ENCODE measurements at regions not wholly inside any gene's neighbourhood (a gene's known extent, or its start where the extent isn't known, plus 50 kb on each side); places are given as distances from the start of the nearest gene placed in this dataset.

DNA sequence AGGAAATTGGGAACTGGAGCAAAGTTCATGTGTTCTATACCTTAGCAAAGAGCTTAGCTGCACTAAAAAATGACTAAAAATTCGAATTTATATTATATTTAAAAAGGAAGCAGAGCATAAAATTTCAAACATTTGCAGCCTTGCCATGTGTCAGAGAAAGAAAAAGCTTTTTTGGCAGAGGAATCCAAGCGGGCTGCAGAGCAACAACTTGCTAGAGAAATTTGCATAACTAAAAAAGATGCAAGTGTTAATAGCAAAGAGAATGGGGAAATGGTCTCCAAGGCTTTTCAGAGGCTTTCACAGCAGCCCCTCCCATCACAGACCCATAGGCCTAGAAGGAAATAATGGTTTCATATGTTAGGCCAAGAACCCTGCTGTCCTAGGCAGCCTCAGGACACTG is 1315.9 kb downstream of the DSC3 start:
- TF ChIP-seq, protein P1, sequence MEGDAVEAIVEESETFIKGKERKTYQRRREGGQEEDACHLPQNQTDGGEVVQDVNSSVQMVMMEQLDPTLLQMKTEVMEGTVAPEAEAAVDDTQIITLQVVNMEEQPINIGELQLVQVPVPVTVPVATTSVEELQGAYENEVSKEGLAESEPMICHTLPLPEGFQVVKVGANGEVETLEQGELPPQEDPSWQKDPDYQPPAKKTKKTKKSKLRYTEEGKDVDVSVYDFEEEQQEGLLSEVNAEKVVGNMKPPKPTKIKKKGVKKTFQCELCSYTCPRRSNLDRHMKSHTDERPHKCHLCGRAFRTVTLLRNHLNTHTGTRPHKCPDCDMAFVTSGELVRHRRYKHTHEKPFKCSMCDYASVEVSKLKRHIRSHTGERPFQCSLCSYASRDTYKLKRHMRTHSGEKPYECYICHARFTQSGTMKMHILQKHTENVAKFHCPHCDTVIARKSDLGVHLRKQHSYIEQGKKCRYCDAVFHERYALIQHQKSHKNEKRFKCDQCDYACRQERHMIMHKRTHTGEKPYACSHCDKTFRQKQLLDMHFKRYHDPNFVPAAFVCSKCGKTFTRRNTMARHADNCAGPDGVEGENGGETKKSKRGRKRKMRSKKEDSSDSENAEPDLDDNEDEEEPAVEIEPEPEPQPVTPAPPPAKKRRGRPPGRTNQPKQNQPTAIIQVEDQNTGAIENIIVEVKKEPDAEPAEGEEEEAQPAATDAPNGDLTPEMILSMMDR (IDR thresholded peaks at IDR 0.05): no peak
- TF ChIP-seq MYC (IDR thresholded peaks at IDR 0.05; ENCODE audit: borderline replicate concordance, low read length): no peak
- TF ChIP-seq SMC3 (IDR thresholded peaks at IDR 0.05): no peak
- TF ChIP-seq MAZ (IDR thresholded peaks at IDR 0.05; ENCODE audit: borderline replicate concordance, low read depth, low read length): no peak
- TF ChIP-seq, protein P2, sequence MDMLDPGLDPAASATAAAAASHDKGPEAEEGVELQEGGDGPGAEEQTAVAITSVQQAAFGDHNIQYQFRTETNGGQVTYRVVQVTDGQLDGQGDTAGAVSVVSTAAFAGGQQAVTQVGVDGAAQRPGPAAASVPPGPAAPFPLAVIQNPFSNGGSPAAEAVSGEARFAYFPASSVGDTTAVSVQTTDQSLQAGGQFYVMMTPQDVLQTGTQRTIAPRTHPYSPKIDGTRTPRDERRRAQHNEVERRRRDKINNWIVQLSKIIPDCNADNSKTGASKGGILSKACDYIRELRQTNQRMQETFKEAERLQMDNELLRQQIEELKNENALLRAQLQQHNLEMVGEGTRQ (IDR thresholded peaks at IDR 0.05): no peak
- TF ChIP-seq RNF2 (IDR thresholded peaks at IDR 0.05; ENCODE audit: borderline replicate concordance, low read depth): no peak
- no peak for TF ChIP-seq EP300 (IDR thresholded peaks at IDR 0.05)
- no peak for TF ChIP-seq POLR2A (IDR thresholded peaks at IDR 0.05; ENCODE audit: low read length)
- no peak for TF ChIP-seq CBX2 (IDR thresholded peaks at IDR 0.05; ENCODE audit: borderline replicate concordance, low read depth)
